Hypothalamus (tissue), 51 donors: ENCODE measurements at regions not wholly inside any gene's neighbourhood (a gene's known extent, or its start where the extent isn't known, plus 50 kb on each side); places are given as distances from the start of the nearest gene placed in this dataset.
"Not testable (repeated sequence)": the region's sequence is repeated elsewhere in the genome, so short reads cannot be mapped to it uniquely, and the experiment has no call there.

Experiments used
- DNase-seq, 51 donors: peaks; one replicate each; lab custom pipeline; 2025; lab: John Stamatoyannopoulos, UW

DNA sequence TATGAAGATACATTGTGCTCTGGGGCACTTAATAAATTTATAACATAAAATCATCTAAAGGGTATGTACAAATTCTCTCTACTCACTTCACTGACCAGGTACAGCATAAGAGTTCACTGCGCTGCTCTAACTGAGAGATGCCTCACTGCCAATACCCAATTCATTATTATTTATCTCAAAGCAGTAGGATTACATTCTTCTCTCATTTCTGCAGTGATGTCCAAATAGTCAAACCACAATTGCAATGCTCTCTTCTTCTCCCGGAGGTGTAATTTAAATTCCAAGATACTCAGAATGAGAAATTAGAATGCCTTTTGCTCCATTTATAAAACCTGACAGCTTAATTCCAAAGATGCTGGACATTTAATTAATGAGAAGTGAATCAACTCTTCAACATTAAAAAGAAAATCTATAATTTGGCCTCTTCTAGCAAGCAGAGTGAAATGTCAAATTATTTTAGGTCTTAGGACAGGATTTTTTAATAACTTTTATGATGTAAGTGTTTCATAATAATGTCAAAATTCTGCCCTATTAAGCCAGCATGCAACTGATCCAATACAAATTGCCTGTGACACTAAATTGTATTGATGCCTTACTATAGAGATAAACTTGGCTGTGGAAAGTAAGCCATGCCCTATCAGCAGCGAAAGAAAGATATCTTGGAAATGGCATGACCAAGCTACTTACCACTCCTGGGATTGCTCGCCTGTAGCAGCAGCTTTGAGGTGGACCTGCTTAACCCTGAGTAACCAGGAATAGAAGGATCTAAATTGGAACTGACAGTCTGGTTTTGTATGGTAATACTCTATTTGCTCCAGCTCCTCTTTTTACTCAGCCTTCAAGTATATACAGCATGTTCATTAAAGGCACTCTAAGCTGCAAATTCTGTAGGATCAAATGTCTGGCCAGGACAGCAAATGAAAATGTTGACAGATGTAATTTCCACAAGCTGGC is 374.2 kb upstream of the TYRP1 start:
- no peak for DNase-seq

DNA sequence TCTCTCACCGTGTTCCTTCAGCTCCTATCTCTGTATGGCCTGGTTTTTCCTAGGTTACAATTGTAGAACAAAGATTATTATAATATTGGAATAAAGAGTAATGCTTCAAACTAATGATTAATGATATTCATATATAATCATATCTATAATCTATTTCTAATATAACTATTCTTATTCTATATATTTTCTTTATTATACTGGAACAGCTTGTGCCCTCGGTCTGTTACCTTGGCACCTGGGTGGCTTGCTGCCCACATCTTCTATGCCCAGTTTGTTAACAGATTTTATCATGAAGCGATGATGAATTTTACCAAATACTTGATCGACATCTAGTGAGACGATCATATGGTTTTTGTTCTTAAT is 363.6 kb upstream of the TYRP1 start:
- DNase-seq = no peak

DNA sequence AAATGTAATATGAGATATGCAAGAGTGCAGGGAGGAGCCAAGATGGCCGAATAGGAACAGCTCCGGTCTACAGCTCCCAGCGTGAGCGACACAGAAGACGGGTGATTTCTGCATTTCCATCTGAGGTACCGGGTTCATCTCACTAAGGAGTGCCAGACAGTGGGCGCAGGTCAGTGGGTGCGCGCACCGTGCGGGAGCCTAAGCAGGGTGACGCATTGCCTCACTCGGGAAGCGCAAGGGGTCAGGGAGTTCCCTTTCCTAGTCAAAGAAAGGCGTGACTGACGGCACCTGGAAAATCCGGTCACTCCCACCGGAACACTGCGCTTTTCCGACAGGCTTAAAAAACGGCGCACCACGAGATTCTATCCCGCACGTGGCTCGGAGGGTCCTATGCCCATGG is 359.2 kb upstream of the TYRP1 start:
- DNase-seq = not testable (repeated sequence)

DNA sequence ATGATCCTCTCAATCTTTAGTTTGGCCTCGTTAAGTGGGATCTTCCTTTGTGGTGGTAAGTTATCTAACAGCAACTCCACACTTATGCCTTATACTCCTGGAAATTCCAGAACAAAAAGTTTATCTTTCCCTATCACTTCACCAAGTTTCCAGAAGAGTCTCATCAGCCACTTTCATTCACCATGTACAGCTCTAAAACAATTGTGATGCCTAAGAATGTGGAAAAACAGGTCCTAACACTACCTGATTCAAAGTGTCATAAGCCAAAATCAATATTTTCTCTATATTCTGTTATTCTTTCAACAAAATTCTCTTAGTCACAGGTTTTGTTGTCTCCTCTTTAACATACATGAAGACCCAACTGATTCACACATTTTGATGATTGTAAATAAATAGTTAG is 342.4 kb upstream of the TYRP1 start:
- no peak for DNase-seq

DNA sequence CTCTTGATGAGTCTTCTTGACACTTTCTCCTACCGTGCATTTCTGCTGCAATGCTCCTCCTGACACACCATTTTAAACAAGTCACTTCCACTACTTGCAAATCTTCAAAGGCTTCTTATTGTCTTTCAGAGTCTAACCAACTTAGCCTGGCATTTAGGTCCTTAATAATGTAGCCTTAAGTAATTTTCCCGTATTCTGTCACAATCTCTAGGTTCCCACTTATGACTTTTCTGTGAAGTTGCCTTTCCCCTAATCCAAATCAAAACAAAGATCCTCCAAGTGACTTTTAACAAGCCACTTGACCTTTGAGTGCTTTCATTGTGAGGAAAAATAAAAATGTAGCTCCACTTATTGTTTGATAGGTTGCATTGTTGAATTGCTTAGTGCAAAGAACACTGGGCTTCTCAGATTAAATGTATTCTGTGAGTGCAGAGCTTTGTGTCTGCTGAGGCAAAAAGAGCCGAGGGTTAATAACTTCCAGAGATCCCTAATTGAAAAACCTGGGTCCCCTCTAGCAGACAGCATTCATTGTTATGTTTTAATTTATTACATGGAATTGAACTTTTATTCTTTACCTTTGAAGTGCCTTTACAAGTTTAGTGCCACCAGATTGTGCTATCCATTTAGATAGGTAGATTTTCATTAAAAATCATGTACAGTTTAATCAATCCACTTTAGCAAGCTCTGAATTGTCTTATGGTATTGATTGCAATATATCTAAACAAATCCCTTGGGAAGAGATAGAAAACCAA is 341.7 kb upstream of the TYRP1 start:
- no peak for DNase-seq

DNA sequence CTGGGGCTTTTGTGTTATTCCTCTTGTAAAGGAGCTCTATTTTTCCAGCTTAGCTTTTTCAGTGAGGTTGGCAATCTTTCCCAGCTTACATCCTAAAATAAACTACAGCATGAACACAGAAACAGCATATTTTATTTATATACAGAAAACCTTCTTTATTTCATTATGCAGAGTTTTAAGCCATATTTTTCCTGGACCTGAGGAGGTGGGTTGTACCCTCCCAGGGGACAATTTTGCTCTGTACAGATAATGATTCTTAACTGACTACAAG is 341.2 kb upstream of the TYRP1 start:
- no peak for DNase-seq

DNA sequence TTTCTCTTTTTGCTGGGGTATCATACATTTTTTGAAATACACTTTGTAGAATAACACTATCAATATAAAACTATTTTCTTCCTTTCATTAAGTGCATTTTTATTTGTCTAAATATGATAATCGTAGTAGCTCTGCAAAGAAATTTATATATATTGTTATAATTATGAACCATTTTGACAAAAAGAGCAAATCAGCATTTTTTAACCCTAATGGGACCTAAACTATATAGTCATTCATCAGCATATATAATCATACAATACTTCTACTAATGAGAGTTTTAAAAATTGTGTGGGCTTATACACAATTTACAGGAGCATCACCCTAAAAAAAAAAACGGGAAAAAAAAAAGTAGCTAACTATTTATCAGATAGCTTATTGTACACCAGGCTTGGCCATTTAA is 329.7 kb upstream of the TYRP1 start:
- no peak for DNase-seq

DNA sequence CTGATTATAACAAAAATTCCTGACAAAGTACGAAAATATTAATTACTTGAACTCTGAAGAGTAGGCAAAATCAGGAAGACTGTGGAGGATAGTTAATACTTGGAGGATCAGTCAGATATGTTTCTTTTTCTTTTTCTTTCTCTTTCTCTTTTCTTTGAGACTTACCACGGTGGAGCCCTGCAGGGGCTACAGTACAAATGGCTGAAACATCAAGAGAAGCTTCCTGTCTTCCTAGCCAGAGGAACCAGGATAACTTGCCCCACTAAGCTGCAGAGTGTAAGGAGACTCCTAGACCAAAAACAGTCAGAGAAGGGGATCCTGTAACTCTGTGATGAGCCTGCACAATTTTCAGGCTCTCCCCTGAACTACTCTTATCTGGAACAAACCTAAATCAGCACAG is 324.6 kb upstream of the TYRP1 start:
- DNase-seq = no peak

DNA sequence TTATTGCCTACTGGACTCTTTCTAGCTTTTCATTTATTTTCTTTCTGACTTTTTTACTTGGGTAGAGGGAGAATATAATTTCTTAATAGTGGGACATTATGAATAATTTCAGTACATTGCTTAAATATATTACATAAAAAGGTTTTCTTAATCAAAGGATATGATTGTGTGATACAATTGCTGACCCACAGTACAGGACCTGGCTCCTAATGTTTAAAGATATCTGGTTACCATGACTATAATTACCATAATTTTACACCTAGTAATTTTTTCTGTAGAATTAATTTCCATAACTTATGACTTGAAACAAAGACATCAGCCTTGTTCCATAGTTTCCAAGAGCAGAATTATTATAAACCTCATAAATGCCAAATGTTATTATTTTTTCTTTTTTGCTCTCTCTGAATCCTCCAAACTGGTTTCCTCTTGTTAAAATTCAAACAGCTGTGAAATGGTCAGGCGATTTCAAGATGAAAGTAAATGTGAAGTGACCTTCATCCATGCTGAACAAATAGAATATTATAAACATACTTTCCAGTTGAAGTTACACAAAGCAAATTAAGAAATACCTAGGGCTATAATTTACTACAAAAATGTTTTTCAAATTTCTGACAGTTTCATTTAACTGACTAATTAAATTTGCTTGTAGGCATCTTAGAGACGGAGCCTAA is 301.2 kb upstream of the TYRP1 start:
- no peak for DNase-seq

DNA sequence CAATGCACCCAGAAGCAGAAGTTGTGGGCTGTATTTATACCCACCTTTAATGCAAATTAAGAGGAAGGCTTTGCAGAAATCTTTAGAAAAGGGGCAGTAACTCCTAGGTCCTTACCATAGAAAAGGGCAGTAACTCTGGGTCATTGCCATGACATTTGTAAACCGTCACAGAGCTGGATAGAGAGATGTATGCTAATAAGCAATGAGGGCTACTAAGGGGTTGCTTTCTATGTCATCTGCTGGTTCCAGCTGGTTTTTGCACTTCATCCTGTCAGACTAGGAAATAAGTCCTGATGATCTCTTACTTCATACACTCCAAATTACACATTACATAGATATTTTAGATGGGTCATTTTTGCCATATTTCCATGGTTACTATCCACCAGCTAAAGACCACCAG is 299.1 kb upstream of the TYRP1 start:
- DNase-seq = no peak

DNA sequence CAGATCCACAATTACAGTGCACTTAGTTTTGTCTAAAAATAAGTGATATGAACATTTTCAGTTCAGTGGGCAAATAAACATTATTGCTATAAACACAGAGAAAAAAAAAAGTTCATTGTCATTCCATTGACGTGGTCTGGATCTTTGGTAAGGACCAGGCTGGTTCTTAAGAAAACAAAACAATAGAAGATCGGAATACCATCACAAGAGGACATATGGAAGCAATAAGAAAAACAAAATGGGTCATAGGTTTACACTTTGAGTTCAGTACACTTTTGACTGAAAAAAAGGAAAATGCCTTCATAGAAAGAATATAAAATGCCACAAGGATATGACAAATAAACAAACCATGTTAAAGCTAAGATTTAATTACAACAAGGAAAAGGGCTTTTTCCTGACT is 289.5 kb upstream of the TYRP1 start:
- no peak for DNase-seq

DNA sequence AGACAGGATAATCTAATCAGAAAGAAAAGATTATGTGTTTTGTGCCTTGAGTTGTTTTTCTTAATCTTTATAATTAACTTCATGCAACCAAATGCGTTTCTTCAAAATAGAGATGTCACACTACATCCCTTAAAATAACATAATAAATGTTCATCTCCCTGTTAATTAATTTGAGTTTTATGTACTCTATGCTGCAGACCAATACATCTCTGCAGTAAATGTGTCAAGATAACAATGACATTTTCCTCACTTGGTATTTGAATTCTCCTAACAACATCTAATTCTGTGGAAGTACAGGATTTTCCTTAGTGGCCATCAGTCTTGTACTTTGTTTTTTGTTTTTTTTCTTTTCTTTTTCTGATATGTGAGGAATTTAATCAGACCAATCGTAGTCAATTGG is 279.2 kb upstream of the TYRP1 start:
- DNase-seq = no peak

DNA sequence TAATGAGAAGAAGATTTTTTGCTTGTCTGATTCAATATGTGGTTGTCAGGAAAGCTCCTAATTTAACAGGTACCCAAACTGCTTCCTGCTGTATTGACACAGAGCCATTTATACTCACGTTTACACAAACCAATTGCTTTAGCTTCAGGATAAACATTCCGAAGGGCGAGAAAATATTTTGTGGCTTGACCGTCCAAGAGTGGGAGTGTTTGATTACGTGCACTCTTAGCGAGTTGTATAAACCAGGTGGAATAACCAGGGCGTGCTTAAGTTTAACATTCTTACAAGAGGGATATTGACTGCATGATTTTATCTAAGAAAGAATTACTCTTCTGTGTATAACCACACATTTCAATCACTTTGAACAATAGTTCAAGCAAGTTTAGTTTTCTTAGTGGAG is 278.7 kb upstream of the TYRP1 start:
- DNase-seq = no peak

DNA sequence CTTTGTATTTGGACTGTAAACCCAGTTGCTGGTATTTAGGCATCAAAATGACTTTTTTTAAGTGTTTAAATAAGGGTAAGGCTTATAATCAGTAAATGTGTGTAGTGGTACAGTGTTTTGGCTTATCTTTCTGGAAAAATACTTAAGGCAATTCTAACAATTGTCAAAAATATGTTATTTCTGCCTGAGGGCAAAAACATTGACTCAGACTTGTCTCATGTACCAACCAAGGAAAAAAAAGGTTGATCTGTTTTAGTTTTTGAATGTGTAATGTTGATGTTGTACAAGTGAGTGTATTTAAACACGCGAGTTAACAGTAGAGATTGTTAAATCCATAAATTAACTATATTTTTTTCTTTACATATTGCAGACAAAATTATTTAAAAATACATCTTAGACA is 277.8 kb upstream of the TYRP1 start:
- no peak for DNase-seq

DNA sequence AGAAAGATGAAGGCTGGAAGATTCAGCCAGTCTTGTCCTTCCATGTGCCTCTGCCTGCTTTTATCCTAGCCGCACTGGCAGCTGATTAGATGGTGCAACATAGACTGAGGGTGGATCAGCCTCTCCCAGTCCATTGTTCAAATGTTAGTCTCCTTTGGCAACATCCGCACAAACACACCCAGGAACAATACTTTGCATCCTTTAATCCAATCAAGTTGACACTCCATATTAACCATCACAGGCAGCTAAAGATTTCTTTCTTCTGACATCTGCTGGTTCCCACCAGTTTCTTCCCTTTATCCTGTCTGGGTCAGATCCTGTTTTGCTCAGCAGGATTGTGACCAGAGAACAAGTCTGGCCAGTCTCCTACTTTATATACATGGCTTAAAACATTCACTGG is 276.5 kb upstream of the TYRP1 start:
- DNase-seq = no peak

DNA sequence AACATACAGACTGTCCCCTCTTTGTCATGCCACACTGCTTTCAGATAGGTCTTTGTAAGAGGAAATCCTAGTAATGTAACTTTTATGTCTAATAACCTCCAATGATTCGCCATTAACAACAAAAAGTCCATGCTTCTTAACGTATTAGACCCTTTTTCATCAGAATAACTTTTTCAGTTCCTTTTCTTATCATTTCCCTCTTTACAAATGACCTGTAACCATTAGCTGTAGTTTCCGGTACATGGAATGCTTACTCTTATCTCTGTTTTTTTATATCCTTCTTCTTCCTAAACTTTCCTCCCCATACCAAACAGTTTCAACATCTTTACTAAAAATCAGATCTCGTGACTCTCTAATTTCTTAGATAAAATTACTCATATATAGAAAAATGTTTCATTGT is 268.9 kb upstream of the TYRP1 start:
- no peak for DNase-seq

DNA sequence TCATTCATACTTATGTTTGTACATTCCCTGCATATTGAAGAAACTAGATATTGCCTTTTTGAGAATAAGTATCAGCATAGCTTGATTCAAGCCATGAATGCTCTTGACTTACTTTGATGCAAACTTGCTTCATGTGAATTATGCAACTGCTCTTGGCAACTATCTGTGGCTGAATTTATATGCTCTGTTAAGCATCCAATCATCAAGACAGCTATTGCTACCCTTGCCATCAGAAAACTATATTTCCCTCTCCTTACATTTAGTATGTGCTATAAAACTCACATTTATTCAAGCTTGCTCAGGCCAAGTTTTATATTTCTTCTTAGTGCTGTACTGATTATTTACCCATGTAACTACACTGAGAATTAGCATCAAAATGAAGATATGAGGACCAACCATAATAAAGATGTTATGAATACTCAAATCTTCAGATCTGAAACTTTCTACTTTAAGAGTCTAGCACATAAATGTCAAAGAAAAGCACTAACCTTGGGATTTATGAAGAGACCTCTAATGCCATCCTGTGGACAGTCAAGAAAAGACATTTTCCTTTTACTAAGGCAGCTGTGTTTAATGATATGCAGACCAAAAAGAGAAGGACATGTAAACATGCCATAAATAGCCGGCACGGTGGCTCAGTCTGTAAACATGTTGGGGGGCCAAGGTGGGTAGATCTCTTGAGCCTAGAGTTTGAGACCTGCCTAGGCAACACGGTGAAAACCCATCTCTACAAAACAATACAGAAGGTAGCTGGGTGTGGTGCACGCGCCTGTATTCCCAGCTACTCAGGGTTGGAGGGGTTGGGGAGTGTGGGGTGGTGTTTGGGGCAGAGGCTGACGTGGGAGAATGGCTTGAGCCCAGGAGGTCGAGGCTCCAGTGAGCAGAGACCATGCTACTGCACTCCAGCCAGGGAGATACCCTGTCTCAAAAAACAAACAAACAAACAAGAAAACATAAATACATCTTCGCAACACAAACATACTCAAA is 267.0 kb upstream of the TYRP1 start:
- DNase-seq = no peak

DNA sequence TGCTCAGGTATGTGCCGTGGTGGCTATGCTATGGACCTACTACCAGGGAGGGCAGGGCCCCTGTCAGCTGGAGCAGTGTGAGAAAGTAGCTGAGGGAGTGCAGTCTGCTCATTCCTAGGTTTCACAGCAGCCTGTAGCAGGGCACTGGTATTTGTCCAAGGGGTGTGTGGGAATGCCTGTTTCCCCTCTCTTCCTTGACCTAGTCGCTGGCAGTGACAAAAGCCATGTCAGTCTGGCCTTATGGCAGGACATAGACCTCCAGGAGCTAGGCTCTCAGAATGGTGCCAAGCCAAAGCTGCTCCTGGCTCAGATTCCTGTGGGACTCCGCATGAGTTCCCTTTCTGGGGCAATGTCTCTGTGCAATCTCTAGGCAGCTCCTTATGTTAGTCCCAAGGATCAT is 253.9 kb upstream of the TYRP1 start:
- DNase-seq = no peak

DNA sequence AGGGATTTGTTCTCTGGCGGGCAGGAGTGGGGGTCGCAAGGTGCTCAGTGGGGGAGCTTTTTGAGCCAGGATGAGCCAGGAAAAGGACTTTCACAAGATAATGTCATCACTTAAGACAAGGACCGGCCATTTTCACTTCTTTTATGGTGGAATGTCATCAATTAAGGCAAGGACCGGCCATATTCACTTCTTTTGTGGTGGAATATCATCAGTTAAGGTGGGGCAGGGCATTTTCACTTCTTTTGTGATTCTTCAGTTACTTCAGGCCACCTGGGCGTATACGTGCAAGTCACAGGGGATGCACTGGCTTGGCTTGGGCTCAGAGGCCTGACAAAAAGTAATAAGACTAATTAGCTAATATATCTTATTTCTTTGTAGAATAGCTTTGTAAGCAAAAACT is 252.1 kb upstream of the TYRP1 start:
- DNase-seq = not testable (repeated sequence)

DNA sequence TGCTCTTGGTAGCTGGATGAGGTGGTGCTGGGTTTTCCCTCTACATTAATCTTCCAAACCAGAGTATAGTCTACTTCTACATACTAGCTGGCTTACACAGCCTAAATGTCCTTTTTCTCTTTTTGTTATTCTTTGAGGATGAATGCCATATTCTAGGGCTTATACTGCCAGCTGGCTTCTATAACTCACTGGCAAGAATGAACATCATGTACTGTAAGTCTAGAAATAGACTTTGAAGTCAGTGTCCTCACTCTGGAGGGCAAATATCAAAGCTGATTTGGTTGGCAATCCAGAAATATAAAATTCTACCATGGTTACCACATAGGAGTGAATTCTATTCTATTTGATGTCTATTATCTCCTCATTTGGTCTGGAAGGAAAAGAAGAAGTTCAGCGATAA is 251.7 kb upstream of the TYRP1 start:
- DNase-seq = no peak

DNA sequence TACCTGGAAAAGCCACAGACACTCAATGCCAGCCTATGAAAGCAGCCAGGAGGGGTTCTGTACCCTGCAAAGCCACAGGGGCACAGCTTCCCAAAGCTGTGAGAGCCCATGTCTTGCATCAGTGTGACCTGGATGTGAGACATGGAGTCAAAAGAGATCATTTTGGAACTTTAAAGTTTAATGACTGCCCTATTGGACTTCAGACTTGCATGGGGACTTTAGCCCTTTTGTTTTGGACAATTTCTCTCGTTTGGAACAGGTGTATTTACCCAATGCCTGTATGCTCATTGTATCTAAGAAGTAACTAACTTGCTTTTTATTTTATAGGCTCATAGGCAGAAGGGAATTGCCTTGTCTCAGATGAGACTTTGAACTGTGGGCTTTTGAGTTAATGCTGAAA is 244.9 kb upstream of the TYRP1 start:
- no peak for DNase-seq
